ENCODE measurements at regions not wholly inside any gene's neighbourhood (a gene's known extent, or its start where the extent isn't known, plus 50 kb on each side); places are given as distances from the start of the nearest gene placed in this dataset.
"Not testable (repeated sequence)": the region's sequence is repeated elsewhere in the genome, so short reads cannot be mapped to it uniquely, and the experiment has no call there.

- DNase-seq: no peak
Measured at GRCh38 chr9:135410831-135411473, 68.6 kb upstream of the PPP1R26 start.

GRCh38 chr9:135411605-135412004 lies 68.0 kb upstream of the PPP1R26 start:
- DNase-seq: not testable (repeated sequence)

GRCh38 chr9:135412315-135413085 lies 67.1 kb upstream of the PPP1R26 start:
- DNase-seq: peak; percentile 74

GRCh38 chr9:135413086-135413375 lies 66.6 kb upstream of the PPP1R26 start:
- no peak for DNase-seq

GRCh38 chr9:135413461-135413860 lies 66.1 kb upstream of the PPP1R26 start:
- DNase-seq: no peak

- no peak for DNase-seq
Measured at GRCh38 chr9:135414293-135414692, 65.3 kb upstream of the PPP1R26 start.

GRCh38 chr9:135415586-135415985 lies 64.0 kb upstream of the PPP1R26 start:
- DNase-seq: no peak

GRCh38 chr9:135416664-135417290 lies 62.8 kb upstream of the PPP1R26 start:
- no peak for DNase-seq

GRCh38 chr9:135418161-135418560 lies 61.4 kb upstream of the PPP1R26 start:
- no peak for DNase-seq

GRCh38 chr9:135419106-135419505 lies 60.5 kb upstream of the PPP1R26 start:
- DNase-seq: no peak

- no peak for DNase-seq
Measured at GRCh38 chr9:135422341-135422944, 57.1 kb upstream of the PPP1R26 start.

GRCh38 chr9:135423725-135424124 lies 55.9 kb upstream of the PPP1R26 start:
- no peak for DNase-seq
